HG03558 (cell line): ENCODE measurements at regions not wholly inside any gene's neighbourhood (a gene's known extent, or its start where the extent isn't known, plus 50 kb on each side); places are given as distances from the start of the nearest gene placed in this dataset.
"Not testable (repeated sequence)": the region's sequence is repeated elsewhere in the genome, so short reads cannot be mapped to it uniquely, and the experiment has no call there.

ENCODE experiments used
- ATAC-seq: cut with Tn5 transposase; IDR thresholded peaks from one replicate; pipeline ENCODE4 v1.9.1; 2021; ENCODE audit warnings: moderate number of reproducible peaks; ENCODE audit not compliant: unreplicated experiment; ENCODE audit errors: extremely low read depth

GRCh38 chr13:76330761-76331160, 555.4 kb downstream of the KCTD12 start:
- no peak for ATAC-seq

- no peak for ATAC-seq
Measured at GRCh38 chr13:76329866-76330580, 556.2 kb downstream of the KCTD12 start.

GRCh38 chr13:76329004-76329403, 557.2 kb downstream of the KCTD12 start:
- ATAC-seq = no peak

- ATAC-seq = no peak
Measured at GRCh38 chr13:76326343-76326742, 559.9 kb downstream of the KCTD12 start.

- no peak for ATAC-seq
Measured at GRCh38 chr13:76319921-76320320, 566.3 kb downstream of the KCTD12 start.

- ATAC-seq = no peak
Measured at GRCh38 chr13:76316998-76317527, 569.1 kb downstream of the KCTD12 start.

GRCh38 chr13:76314495-76314894, 571.7 kb downstream of the KCTD12 start:
- ATAC-seq = no peak

- ATAC-seq = no peak
Measured at GRCh38 chr13:76307142-76307541, 579.1 kb downstream of the KCTD12 start.

- ATAC-seq = no peak
Measured at GRCh38 chr13:76300688-76301087, 585.5 kb downstream of the KCTD12 start.

GRCh38 chr13:76297331-76297730, 588.9 kb downstream of the KCTD12 start:
- no peak for ATAC-seq

GRCh38 chr13:76296751-76297150, 589.5 kb downstream of the KCTD12 start:
- ATAC-seq = no peak

- not testable (repeated sequence) for ATAC-seq
Measured at GRCh38 chr13:76295020-76295419, 591.2 kb downstream of the KCTD12 start.

GRCh38 chr13:76293751-76294150, 592.5 kb downstream of the KCTD12 start:
- no peak for ATAC-seq

- ATAC-seq = no peak
Measured at GRCh38 chr13:76293346-76293745, 592.9 kb downstream of the KCTD12 start.

- ATAC-seq = no peak
Measured at GRCh38 chr13:76292726-76293125, 593.5 kb downstream of the KCTD12 start.

GRCh38 chr13:76292031-76292430, 594.2 kb downstream of the KCTD12 start:
- ATAC-seq = no peak

GRCh38 chr13:76289558-76289957, 596.6 kb downstream of the KCTD12 start:
- ATAC-seq = no peak

- ATAC-seq = no peak
Measured at GRCh38 chr13:76286178-76286577, 600.0 kb downstream of the KCTD12 start.

GRCh38 chr13:76285463-76285862, 600.7 kb downstream of the KCTD12 start:
- no peak for ATAC-seq

- not testable (repeated sequence) for ATAC-seq
Measured at GRCh38 chr13:76279766-76280165, 606.4 kb downstream of the KCTD12 start.

- no peak for ATAC-seq
Measured at GRCh38 chr13:76271728-76272232, 614.4 kb downstream of the KCTD12 start.

GRCh38 chr13:76268307-76268706, 617.9 kb downstream of the KCTD12 start:
- ATAC-seq = not testable (repeated sequence)
